WERI-Rb-1 (cell line): ENCODE measurements at regions not wholly inside any gene's neighbourhood (a gene's known extent, or its start where the extent isn't known, plus 50 kb on each side); places are given as distances from the start of the nearest gene placed in this dataset.

Experiments used
- DNase-seq: peaks from one replicate; pipeline ENCODE4 v3.0.0-alpha.2; 2020
- H3K27ac ChIP-seq: fragments of 250-450 bp; sonication (Bioruptor Pico); 2 replicates; pipeline ENCODE4 v1.5.1; 2020; ENCODE audit warnings: mild to moderate bottlenecking, moderate library complexity
- H3K27me3 ChIP-seq: fragments of 250-450 bp; sonication (Bioruptor Pico); 2 replicates; pipeline ENCODE4 v1.5.1; 2021; ENCODE audit warnings: mild to moderate bottlenecking, low read depth, moderate library complexity; ENCODE audit not compliant: insufficient read depth, severe bottlenecking
- H3K36me3 ChIP-seq: fragments of 250-450 bp; sonication (Bioruptor Pico); 2 replicates; pipeline ENCODE4 v1.5.1; 2020; ENCODE audit warnings: mild to moderate bottlenecking, moderate library complexity
- H3K4me3 ChIP-seq: 2 replicates; pipeline ENCODE4 v1.5.1; 2011; ENCODE audit warnings: low read depth, mild to moderate bottlenecking, control low read depth, low read length
- H3K9me3 ChIP-seq: fragments of 250-450 bp; sonication (Bioruptor Pico); 2 replicates; pipeline ENCODE4 v1.5.1; 2021; ENCODE audit warnings: mild to moderate bottlenecking, moderate library complexity; ENCODE audit not compliant: severe bottlenecking
- TF ChIP-seq, protein P1 (sequence below): IDR thresholded peaks from 2 replicates; pipeline ENCODE4 v1.5.1; 2011; ENCODE audit warnings: low read depth, mild to moderate bottlenecking, control low read depth, inconsistent platforms, low read length

DNA sequence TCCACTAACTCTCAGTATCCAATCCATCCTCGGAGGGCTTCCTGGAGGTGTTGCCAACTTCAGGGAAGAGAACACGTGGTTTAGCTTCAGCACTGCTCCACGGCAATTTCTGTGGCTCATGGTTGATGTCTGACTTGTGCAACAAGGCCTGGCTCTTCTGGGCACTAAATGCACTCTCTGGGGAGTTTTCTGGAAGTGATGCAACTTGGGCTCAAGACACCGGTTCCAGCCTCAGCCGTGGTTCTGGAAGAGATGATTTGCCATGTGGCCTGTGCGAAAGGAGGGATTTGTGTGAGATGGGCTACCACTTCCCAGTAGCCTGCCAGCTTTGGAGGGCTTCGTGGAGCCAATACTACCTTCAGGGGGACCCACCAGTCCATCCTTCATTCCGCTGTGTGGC lies 118.6 kb upstream of the RTL1 start:
- peaks cover 74% of the 10 kb centered on the region for H3K27me3 ChIP-seq
- no peak for DNase-seq
- no peaks in the 10 kb centered on the region for H3K36me3 ChIP-seq
- H3K4me3 ChIP-seq = no peak overlapping the region
- no peaks in the 10 kb centered on the region for H3K9me3 ChIP-seq
- no peak overlapping the region for H3K27ac ChIP-seq
- TF ChIP-seq, protein P1, sequence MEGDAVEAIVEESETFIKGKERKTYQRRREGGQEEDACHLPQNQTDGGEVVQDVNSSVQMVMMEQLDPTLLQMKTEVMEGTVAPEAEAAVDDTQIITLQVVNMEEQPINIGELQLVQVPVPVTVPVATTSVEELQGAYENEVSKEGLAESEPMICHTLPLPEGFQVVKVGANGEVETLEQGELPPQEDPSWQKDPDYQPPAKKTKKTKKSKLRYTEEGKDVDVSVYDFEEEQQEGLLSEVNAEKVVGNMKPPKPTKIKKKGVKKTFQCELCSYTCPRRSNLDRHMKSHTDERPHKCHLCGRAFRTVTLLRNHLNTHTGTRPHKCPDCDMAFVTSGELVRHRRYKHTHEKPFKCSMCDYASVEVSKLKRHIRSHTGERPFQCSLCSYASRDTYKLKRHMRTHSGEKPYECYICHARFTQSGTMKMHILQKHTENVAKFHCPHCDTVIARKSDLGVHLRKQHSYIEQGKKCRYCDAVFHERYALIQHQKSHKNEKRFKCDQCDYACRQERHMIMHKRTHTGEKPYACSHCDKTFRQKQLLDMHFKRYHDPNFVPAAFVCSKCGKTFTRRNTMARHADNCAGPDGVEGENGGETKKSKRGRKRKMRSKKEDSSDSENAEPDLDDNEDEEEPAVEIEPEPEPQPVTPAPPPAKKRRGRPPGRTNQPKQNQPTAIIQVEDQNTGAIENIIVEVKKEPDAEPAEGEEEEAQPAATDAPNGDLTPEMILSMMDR = no peak

DNA sequence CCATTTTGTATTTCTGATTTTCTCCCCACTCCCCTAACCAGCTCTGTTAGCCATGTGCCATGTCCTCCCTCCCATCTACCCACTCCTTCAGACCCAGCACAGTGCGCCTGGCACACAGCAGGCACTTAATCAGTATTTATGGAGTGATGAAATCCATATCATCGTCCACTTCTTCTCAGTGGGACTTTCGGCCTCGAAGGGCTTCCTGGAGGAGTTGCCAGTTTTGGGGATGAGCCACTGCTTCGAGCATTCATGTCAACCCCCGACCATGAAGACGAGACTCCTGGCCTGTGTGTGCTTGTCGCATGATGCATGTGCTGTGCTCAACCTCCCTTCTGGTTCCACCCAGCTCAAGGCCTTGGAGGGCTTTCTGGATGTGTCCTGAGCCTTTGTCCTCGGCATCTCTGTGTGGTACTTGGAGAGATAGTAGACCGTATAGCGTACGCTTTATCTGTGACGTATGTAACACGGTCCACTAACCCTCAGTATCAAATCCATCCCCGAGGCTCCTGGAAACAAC lies 119.5 kb upstream of the RTL1 start:
- Histone ChIP-seq H3K27me3 (peaks cover 77% of the 10 kb centered on the region), H3K4me3 (no peak overlapping the region), H3K27ac (no peak overlapping the region), H3K36me3 (no peaks in the 10 kb centered on the region), H3K9me3 (no peaks in the 10 kb centered on the region)
- no peak for DNase-seq
- TF ChIP-seq, protein P1 = no peak

DNA sequence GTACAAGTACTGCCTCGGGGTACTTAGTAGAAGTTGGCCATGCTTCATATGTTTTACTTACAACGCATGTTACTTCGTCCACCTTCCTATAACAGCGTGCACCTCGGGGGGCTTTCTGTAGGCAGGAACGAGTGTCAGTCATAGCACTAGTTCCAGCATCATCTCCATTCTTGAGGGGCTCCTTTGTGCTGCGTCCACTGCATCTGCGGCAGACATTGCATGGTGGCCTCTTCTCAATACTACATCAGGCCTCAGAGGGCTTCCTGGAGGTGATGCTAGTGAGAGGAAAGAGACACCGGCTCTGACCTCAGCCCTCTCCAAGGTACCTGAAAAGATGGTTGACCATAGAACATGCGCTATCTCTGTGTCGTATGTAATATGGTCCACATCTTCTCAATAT lies 121.2 kb upstream of the RTL1 start:
- TF ChIP-seq, protein P1 = no peak
- H3K27ac ChIP-seq = no peak overlapping the region
- H3K27me3 ChIP-seq = peaks cover 83% of the 10 kb centered on the region
- no peak overlapping the region for H3K4me3 ChIP-seq
- DNase-seq = no peak
- H3K9me3 ChIP-seq = no peaks in the 10 kb centered on the region
- H3K36me3 ChIP-seq = no peaks in the 10 kb centered on the region

DNA sequence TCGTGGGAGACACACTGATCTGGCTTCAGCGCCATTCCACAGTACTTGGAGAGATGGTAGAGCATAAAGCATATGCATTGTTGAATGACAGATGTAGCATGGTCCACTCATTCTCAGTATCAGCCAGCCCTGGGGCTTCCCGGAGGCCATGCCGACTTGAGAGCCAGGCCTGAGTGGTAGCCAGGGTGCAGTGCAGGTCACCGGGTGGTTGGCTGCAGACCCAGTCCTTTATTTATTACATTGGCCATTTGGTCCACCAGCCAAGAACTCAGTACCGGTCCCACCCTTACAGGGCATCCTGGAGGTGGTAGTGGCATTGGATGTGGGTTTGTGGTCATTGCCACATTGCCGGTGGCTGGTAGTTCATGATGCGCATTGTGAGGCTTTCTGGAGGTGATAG lies 121.6 kb upstream of the RTL1 start:
- Histone ChIP-seq H3K27me3 (peaks cover 86% of the 10 kb centered on the region), H3K27ac (no peak overlapping the region), H3K36me3 (no peaks in the 10 kb centered on the region), H3K9me3 (no peaks in the 10 kb centered on the region), H3K4me3 (no peak overlapping the region)
- DNase-seq = no peak
- TF ChIP-seq, protein P1 = no peak

DNA sequence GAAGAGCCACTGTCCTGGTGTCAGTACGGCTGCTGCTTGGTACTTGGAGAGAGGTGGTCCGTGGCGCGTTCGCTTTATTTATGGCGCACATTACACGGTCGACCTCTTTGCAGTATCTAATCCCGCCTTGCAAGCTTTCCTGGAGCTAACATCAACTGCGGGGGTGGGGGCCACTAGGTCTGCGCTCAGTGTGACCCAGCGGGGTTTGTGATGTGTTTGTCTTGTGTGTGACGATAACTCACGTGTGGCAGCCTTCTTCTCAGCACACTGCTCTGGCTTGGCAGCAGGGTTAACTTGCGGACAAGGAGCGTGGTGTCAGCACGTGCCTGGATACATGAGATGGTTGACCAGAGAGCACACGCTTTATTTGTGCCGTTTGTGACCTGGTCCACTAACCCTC lies 122.2 kb upstream of the RTL1 start:
- Histone ChIP-seq H3K36me3 (no peaks in the 10 kb centered on the region), H3K27ac (no peak overlapping the region), H3K9me3 (no peaks in the 10 kb centered on the region), H3K4me3 (no peak overlapping the region), H3K27me3 (peaks cover 87% of the 10 kb centered on the region)
- no peak for DNase-seq
- TF ChIP-seq, protein P1 = no peak

DNA sequence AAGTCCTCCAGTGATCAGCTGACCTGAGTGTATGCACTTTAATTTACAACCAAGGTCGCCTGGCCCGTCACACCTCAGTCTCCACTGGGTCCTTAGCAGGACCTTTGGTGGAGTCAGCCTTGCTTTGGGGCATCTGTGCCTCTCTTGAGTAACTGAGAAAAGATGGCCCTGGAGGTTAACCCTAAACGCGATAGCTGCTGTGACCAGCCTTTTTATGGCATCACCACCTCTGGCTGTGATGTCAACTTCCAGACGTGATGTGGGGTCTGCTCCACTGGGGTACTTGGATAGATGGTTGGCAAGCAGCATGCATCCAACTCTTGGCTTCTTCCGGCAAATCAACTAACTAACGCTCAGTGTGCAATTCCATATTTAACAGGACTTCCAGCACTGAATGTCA lies 122.8 kb upstream of the RTL1 start:
- Histone ChIP-seq H3K4me3 (no peak overlapping the region), H3K9me3 (peaks cover 2% of the 10 kb centered on the region), H3K27ac (no peak overlapping the region), H3K36me3 (no peaks in the 10 kb centered on the region), H3K27me3 (peaks cover 90% of the 10 kb centered on the region)
- TF ChIP-seq, protein P1 = no peak
- DNase-seq = no peak
